ENCODE measurements at regions not wholly inside any gene's neighbourhood (a gene's known extent, or its start where the extent isn't known, plus 50 kb on each side); places are given as distances from the start of the nearest gene placed in this dataset.

DNA sequence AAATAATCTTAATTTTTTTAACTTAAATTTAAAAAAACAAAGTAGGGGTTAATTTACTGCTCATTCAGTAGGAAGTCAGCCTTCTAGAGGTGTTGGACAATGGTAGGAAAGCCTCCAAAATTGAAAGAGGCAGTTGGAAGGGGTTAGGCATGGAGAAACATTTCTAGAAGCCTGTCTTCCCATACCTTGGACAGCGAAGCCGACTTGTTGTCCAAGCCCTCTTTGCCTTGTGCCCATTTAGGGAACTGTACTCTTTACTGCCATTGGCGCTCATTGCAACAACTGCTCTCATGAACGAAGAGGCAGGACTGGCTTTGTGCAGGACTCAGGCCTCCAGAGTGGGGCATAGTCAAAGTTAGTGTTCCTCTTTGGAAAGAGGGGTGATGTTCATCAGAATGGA is 333.3 kb downstream of the HRH4 start:
- Histone ChIP-seq H3K4me3 (no peak overlapping the region), H3K27me3 (peaks cover 0 to 3% (median 0%) of the 10 kb centered on the region in 4 donors), H3K9me3 (no peaks in the 10 kb centered on the region), H3K4me1 (no peaks in the 10 kb centered on the region), H3K27ac (no peak overlapping the region), H3K36me3 (no peaks in the 10 kb centered on the region)
- WGBS, 2 donors: 75 to 85% methylated on average over 4 of the region's 4 CpGs
- no peak for ATAC-seq
- DNase-seq: no peak
- TF ChIP-seq, protein P1, sequence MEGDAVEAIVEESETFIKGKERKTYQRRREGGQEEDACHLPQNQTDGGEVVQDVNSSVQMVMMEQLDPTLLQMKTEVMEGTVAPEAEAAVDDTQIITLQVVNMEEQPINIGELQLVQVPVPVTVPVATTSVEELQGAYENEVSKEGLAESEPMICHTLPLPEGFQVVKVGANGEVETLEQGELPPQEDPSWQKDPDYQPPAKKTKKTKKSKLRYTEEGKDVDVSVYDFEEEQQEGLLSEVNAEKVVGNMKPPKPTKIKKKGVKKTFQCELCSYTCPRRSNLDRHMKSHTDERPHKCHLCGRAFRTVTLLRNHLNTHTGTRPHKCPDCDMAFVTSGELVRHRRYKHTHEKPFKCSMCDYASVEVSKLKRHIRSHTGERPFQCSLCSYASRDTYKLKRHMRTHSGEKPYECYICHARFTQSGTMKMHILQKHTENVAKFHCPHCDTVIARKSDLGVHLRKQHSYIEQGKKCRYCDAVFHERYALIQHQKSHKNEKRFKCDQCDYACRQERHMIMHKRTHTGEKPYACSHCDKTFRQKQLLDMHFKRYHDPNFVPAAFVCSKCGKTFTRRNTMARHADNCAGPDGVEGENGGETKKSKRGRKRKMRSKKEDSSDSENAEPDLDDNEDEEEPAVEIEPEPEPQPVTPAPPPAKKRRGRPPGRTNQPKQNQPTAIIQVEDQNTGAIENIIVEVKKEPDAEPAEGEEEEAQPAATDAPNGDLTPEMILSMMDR (IDR thresholded peaks at IDR 0.05): no peak
- FAIRE-seq: no peak
- intact Hi-C loops (cut with DNase I): no loop called here

DNA sequence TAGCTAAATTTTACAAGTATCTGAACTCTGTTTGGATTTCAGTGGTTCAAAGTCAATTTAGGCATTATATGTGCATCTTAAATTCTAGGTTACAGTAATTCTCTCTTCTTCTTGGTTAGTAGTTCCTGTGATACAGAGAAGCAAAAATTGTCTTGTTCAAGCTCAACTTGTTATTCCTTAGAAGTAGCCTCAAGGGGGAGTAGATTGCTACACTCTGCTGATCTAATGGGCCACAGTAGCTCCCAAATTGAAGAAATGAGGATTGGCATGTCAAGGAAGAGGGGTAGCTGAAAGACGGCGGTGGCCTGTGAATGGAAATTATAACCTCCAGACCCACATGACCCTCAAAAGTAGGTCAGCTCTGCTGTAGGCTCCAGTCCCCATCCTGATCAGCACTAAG is 334.7 kb downstream of the HRH4 start:
- Histone ChIP-seq H3K4me1 (no peaks in the 10 kb centered on the region), H3K9me3 (no peaks in the 10 kb centered on the region), H3K27me3 (no peaks in the 10 kb centered on the region), H3K27ac (no peak overlapping the region), H3K36me3 (no peaks in the 10 kb centered on the region), H3K4me3 (no peak overlapping the region)
- FAIRE-seq (no peak), DNase-seq (no peak), ATAC-seq (no peak)
- TF ChIP-seq, protein P1 (IDR thresholded peaks at IDR 0.05): no peak
- WGBS, 2 donors: 68 to 79% methylated on average over 2 of the region's 2 CpGs
- intact Hi-C loops (cut with DNase I): no loop called here

DNA sequence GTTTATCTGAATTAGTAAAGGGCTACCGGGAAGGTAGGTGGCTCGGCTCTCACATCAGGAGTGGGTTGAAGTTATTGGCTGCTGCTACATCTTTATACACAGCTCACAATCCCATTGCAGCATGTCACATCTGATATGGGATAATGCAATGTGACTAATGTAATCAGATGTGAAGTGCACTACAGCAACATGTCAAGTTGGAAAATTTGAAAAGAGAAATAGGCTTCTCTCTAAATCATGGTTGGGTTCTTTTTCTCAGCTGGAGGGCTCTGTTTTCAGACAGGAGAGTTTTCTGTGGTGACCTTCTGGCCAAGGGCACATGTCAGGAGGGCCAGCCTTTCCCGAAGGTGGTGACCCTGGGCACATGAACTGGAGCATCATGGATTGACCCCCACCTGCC is 337.5 kb downstream of the HRH4 start:
- intact Hi-C loops (cut with DNase I): no loop called here
- Histone ChIP-seq H3K36me3 (no peaks in the 10 kb centered on the region), H3K27ac (no peak overlapping the region), H3K27me3 (no peaks in the 10 kb centered on the region), H3K9me3 (no peaks in the 10 kb centered on the region), H3K4me1 (no peaks in the 10 kb centered on the region), H3K4me3 (no peak overlapping the region)
- 67 to 68% methylated on average over 3 of the region's 3 CpGs for WGBS, 2 donors
- no peak for DNase-seq
- TF ChIP-seq, protein P1 (IDR thresholded peaks at IDR 0.05): no peak
- ATAC-seq: no peak
- FAIRE-seq: no peak

DNA sequence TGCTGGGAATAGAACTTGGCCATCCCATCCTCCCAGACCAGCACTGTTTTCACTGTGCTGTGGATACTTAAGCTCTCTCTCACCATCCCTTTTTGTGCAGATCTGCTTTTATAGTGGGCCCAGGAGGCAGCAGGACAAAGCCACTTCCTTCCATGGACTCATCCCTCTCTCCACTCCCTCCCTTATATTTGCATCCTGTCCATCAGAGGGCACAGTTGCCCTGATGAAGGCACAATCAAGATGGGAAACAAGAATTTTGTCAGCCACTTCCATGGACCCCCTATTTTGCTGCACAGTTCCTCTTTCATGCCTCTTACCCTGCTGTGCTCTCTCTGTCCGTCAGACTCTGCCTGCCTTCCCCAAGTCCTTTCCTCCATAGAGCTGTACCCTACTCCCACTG is 338.7 kb downstream of the HRH4 start:
- FAIRE-seq (no peak), ATAC-seq (no peak), DNase-seq (no peak)
- Histone ChIP-seq H3K4me1 (no peaks in the 10 kb centered on the region), H3K27ac (no peak overlapping the region), H3K36me3 (no peaks in the 10 kb centered on the region), H3K27me3 (no peaks in the 10 kb centered on the region), H3K9me3 (no peaks in the 10 kb centered on the region), H3K4me3 (no peak overlapping the region)
- TF ChIP-seq, protein P1 (IDR thresholded peaks at IDR 0.05): no peak
- intact Hi-C loops (cut with DNase I): no loop called here
- WGBS, 2 donors: 63 to 83% methylated on average over 1 of the region's 1 CpG

DNA sequence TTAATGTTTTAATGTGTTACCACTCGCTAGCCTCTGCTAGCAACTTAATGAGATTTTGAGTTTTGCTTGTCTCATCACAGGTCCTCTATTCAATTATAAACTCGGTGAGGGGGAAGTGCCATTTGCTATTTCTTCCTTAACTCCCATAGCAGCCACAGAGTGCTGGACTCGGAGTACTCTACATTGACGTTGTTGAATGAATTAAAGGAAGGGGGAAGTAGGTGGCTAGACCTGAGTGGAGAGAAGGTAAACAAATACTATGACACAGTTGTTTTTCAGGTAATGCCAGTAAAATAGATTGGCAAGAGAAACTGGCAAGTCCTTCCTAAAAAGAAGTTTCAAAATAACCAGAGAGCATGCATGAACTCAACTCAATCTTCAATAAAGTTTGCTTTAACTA is 339.3 kb downstream of the HRH4 start:
- Histone ChIP-seq H3K4me3 (no peak overlapping the region), H3K4me1 (no peaks in the 10 kb centered on the region), H3K27ac (no peak overlapping the region), H3K36me3 (no peaks in the 10 kb centered on the region), H3K9me3 (no peaks in the 10 kb centered on the region), H3K27me3 (no peaks in the 10 kb centered on the region)
- intact Hi-C loops (cut with DNase I): no loop called here
- TF ChIP-seq, protein P1 (IDR thresholded peaks at IDR 0.05): no peak
- DNase-seq: no peak
- FAIRE-seq: no peak
- peak; percentile 48 to 87 (median 74) for ATAC-seq
- WGBS, 2 donors: 20 to 21% methylated on average over 4 of the region's 4 CpGs
